SK-N-SH (cell line): ENCODE measurements at regions not wholly inside any gene's neighbourhood (a gene's known extent, or its start where the extent isn't known, plus 50 kb on each side); places are given as distances from the start of the nearest gene placed in this dataset.

Experiments used
- CTCF ChIA-PET: fragments of 300-600, 350-600 bp; formaldehyde crosslinking; extraction: SDS; loops from one replicate; lab custom pipeline; 2021; lab: Yijun Ruan, JAX
- POLR2A ChIA-PET: fragments of 350-600 bp; sonication (Branson Sonifier 250); formaldehyde crosslinking; extraction: SDS; loops from one replicate; lab custom pipeline; 2020; ENCODE audit warnings: antibody characterized with exemption, inconsistent platforms; lab: Yijun Ruan, JAX
- DNase-seq: peaks from one replicate; pipeline ENCODE4 v3.0.0; 2012
- H2AFZ ChIP-seq: fragments of 200-600 bp; sonication (generic); 2 replicates; pipeline ENCODE4 v1.8.1; 2016; ENCODE audit warnings: antibody characterized with exemption, mild to moderate bottlenecking, low read depth
- H3F3A ChIP-seq: fragments of 200-600 bp; sonication (generic); replicated peaks from 2 replicates; pipeline ENCODE3; 2016; ENCODE audit warnings: antibody characterized with exemption, mild to moderate bottlenecking; ENCODE audit not compliant: insufficient read depth
- H3K27ac ChIP-seq, 2 experiments: fragments of 200-500 bp in 1 of 2; fragments of 200-600 bp in 1 of 2; sonication (Bioruptor generic) in 1 of 2; sonication (generic), shearing (Covaris generic) in 1 of 2; 2 replicates each; pipeline versions ENCODE4 v1.5.1 to v1.6.1; 2014 to 2016; ENCODE audit warnings: low read depth in 2 of 2, inconsistent platforms in 1 of 2, low read length in 1 of 2, mild to moderate bottlenecking in 1 of 2, mixed read lengths in 1 of 2
- H3K27me3 ChIP-seq: fragments of 200-600 bp; sonication (generic), shearing (Covaris generic); 2 replicates; pipeline ENCODE4 v1.6.1; 2016; ENCODE audit warnings: mixed run types; ENCODE audit not compliant: insufficient read depth
- H3K36me3 ChIP-seq, 2 experiments: fragments of 200-500 bp in 1 of 2; fragments of 200-600 bp in 1 of 2; sonication (Bioruptor generic) in 1 of 2; sonication (generic) in 1 of 2; replicated peaks in 1 of 2; 2 replicates each; pipeline versions ENCODE3 to v1.5.1; 2014 to 2016; ENCODE audit warnings: low read length in 1 of 2, mild to moderate bottlenecking in 1 of 2; ENCODE audit not compliant: insufficient read depth in 2 of 2, control insufficient read depth in 1 of 2
- H3K4me1 ChIP-seq, 2 experiments: fragments of 200-500 bp in 1 of 2; fragments of 200-600 bp in 1 of 2; sonication (Bioruptor generic) in 1 of 2; sonication (generic), shearing (Covaris generic) in 1 of 2; 2 replicates each; pipeline versions ENCODE4 v1.5.1 to v1.6.1; 2014 to 2016; ENCODE audit warnings: low read depth in 1 of 2, low read length in 1 of 2, mixed run types in 1 of 2; ENCODE audit not compliant: insufficient read depth in 2 of 2, control insufficient read depth in 1 of 2
- H3K4me2 ChIP-seq: fragments of 200-600 bp; sonication (generic), shearing (Covaris generic); 2 replicates; pipeline ENCODE4 v1.6.1; 2017; ENCODE audit warnings: mixed run types
- H3K4me3 ChIP-seq, 2 experiments: fragments of 200-500 bp in 1 of 2; fragments of 200-600 bp in 1 of 2; sonication (Bioruptor generic) in 1 of 2; sonication (generic), shearing (Covaris generic) in 1 of 2; 2 replicates each; pipeline versions ENCODE4 v1.5.1 to v1.8.1; 2014 to 2016; ENCODE audit warnings: low read depth in 2 of 2, inconsistent platforms in 1 of 2, low read length in 1 of 2, mild to moderate bottlenecking in 1 of 2, mixed read lengths in 1 of 2, moderate library complexity in 1 of 2
- H3K79me2 ChIP-seq: fragments of 200-600 bp; sonication (generic); 2 replicates; pipeline ENCODE4 v1.8.1; 2017; ENCODE audit warnings: mild to moderate bottlenecking; ENCODE audit not compliant: insufficient read depth
- H3K9ac ChIP-seq: fragments of 200-600 bp; sonication (generic); 2 replicates; pipeline ENCODE4 v1.6.1; 2017; ENCODE audit warnings: mixed run types
- H3K9me2 ChIP-seq: fragments of 200-600 bp; sonication (generic); 2 replicates; pipeline ENCODE4 v1.6.1; 2017; ENCODE audit warnings: mixed run types
- H3K9me3 ChIP-seq: fragments of 200-600 bp; sonication (generic); 2 replicates; pipeline ENCODE4 v1.6.1; 2017; ENCODE audit warnings: mixed run types, mild to moderate bottlenecking, moderate library complexity
- H4K20me1 ChIP-seq: fragments of 200-600 bp; sonication (generic); 2 replicates; pipeline ENCODE4 v1.6.1; 2017; ENCODE audit warnings: mild to moderate bottlenecking, mixed run types; ENCODE audit not compliant: insufficient read depth
- CHD2 ChIP-seq: fragments of 150-350 bp; IDR thresholded peaks from 2 replicates; pipeline ENCODE4 v1.6.1; 2018; ENCODE audit warnings: low read length; ENCODE audit not compliant: partially characterized antibody
- EP300 ChIP-seq, 2 experiments: IDR thresholded peaks; 2 replicates each; pipeline versions ENCODE4 v1.4.0 to v1.6.1; 2012; ENCODE audit warnings: borderline replicate concordance in 1 of 2, low read depth in 1 of 2, low read length in 1 of 2
- FOSL2 ChIP-seq: IDR thresholded peaks from 2 replicates; pipeline ENCODE4 v1.4.0; 2012; ENCODE audit warnings: low read depth, mild to moderate bottlenecking, moderate library complexity, borderline replicate concordance
- GATA2 ChIP-seq: sonication (generic); formaldehyde crosslinking; IDR thresholded peaks from 2 replicates; pipeline ENCODE4 v1.5.0; 2020; ENCODE audit warnings: mild to moderate bottlenecking, missing genetic modification reagents
- JUND ChIP-seq: IDR thresholded peaks from 2 replicates; pipeline ENCODE4 v1.4.0; 2012
- MAX ChIP-seq: IDR thresholded peaks from 2 replicates; pipeline ENCODE4 v1.4.0; 2012; ENCODE audit warnings: low read depth
- MEF2A ChIP-seq: IDR thresholded peaks from 2 replicates; pipeline ENCODE4 v1.4.0; 2012; ENCODE audit warnings: low read depth, borderline replicate concordance
- NRF1 ChIP-seq: IDR thresholded peaks from 2 replicates; pipeline ENCODE4 v1.6.1; 2012; ENCODE audit warnings: low read depth, mild to moderate bottlenecking, low read length
- POLR2AphosphoS5 ChIP-seq: IDR thresholded peaks from 2 replicates; pipeline ENCODE4 v1.6.1; 2012; ENCODE audit warnings: low read depth, low read length
- RCOR1 ChIP-seq: fragments of 150-350 bp; IDR thresholded peaks from 2 replicates; pipeline ENCODE4 v1.6.1; 2017; ENCODE audit warnings: antibody characterized with exemption, low read length
- REST ChIP-seq: IDR thresholded peaks from 2 replicates; pipeline ENCODE4 v1.6.1; 2012; ENCODE audit warnings: mild to moderate bottlenecking, low read depth, low read length, moderate library complexity
- RXRA ChIP-seq: IDR thresholded peaks from 2 replicates; pipeline ENCODE4 v1.4.0; 2012; ENCODE audit warnings: low read depth, mild to moderate bottlenecking, borderline replicate concordance
- SIN3A ChIP-seq: IDR thresholded peaks from 2 replicates; pipeline ENCODE4 v1.6.1; 2012; ENCODE audit warnings: low read depth, mild to moderate bottlenecking, low read length, moderate library complexity, borderline replicate concordance
- SMC3 ChIP-seq: IDR thresholded peaks from 2 replicates; pipeline ENCODE4 v1.6.1; 2012; ENCODE audit warnings: low read depth, low read length, improper control_type of control experiment
- TCF12 ChIP-seq: IDR thresholded peaks from 2 replicates; pipeline ENCODE4 v1.4.0; 2012
- TEAD4 ChIP-seq: IDR thresholded peaks from 2 replicates; pipeline ENCODE4 v1.4.0; 2012; ENCODE audit warnings: mild to moderate bottlenecking, borderline replicate concordance; ENCODE audit not compliant: insufficient read depth
- USF1 ChIP-seq: IDR thresholded peaks from 2 replicates; pipeline ENCODE4 v1.4.0; 2012; ENCODE audit warnings: low read depth, borderline replicate concordance
- USF2 ChIP-seq: fragments of 150-350 bp; IDR thresholded peaks from 2 replicates; pipeline ENCODE4 v1.6.1; 2017; ENCODE audit warnings: antibody characterized with exemption, low read length, low read depth, borderline replicate concordance
- ZBTB33 ChIP-seq: IDR thresholded peaks from 2 replicates; pipeline ENCODE4 v1.4.0; 2012; ENCODE audit warnings: low read depth, borderline replicate concordance
- WGBS: methylation state at CpG from one replicate; pipeline ENCODE4 v1.1.6; 2017; ENCODE audit warnings: low lambda C conversion rate; 5-methylcytosine and 5-hydroxymethylcytosine counted together

- TF ChIP-seq GATA2 (CRISPR knock-in tag): no peak
- no peak for TF ChIP-seq NRF1
- no peak for TF ChIP-seq RCOR1
- no peak for TF ChIP-seq FOSL2
- no peak for TF ChIP-seq REST
- no peak for TF ChIP-seq USF2
Observed at GRCh38 chr1:106200711-106201110, 855.8 kb upstream of the PRMT6 start (continued).

- ChIA-PET CTCF (interaction anchor here (3.5 kb wide), 1 partner anchor 11 kb away, joined by 19 read pairs; no protein-coding TSS in a partner anchor), POLR2A (no interaction called here)
- Histone ChIP-seq H3K4me1 (no peaks in the 10 kb centered on the region; a peak in 1 of 4 replicates), H3K4me3 (no peak overlapping the region), H3K9me2 (no peaks in the 10 kb centered on the region), H2AFZ (no peak overlapping the region), H3K9me3 (0 out of 2 replicates have a peak, but pooled peaks cover 4% of the 10 kb centered on the region), H3K27me3 (no peaks in the 10 kb centered on the region), H3K36me3 (no peaks in the 10 kb centered on the region), H3K4me2 (no peak overlapping the region), H3K27ac (no peak overlapping the region), H4K20me1 (no peaks in the 10 kb centered on the region), H3F3A (no peaks in the 10 kb centered on the region), H3K9ac (no peak overlapping the region), H3K79me2 (no peaks in the 10 kb centered on the region)
- 14% methylated on average over 1 of the region's 1 CpG for WGBS
- peak; percentile 10 for DNase-seq
- no peak for TF ChIP-seq SIN3A
- no peak for TF ChIP-seq JUND
- TF ChIP-seq TEAD4: peak; percentile 45; the same call in 1 of the 2 replicates
- TF ChIP-seq NRF1: no peak
- 0 out of 2 replicates have a peak, but pooled peaks have one; percentile 21 for TF ChIP-seq TCF12
- peak in 1 of 2 experiments; percentile 85; a peak in 2 of 4 replicates for TF ChIP-seq EP300 (IDR thresholded peaks at IDR 0.05; ENCODE audit: borderline replicate concordance in 1 of 2, low read depth in 1 of 2, low read length in 1 of 2)
- TF ChIP-seq GATA2 (CRISPR knock-in tag): peak; percentile 94
- no peak for TF ChIP-seq MEF2A
- TF ChIP-seq RXRA: no peak
- TF ChIP-seq RCOR1: peak; percentile 91
- TF ChIP-seq CHD2: peak; percentile 38
- no peak for TF ChIP-seq POLR2AphosphoS5
- no peak for TF ChIP-seq MAX
- no peak for TF ChIP-seq ZBTB33
- TF ChIP-seq USF1: no peak
- TF ChIP-seq SMC3: no peak
- TF ChIP-seq REST: no peak
Observed at GRCh38 chr1:106207185-106207584, 849.3 kb upstream of the PRMT6 start.
